Upper lobe of right lung (tissue), 1 donor: ENCODE measurements at regions not wholly inside any gene's neighbourhood (a gene's known extent, or its start where the extent isn't known, plus 50 kb on each side); places are given as distances from the start of the nearest gene placed in this dataset.

Experiments used
- ATAC-seq: fragments of 200-7000 bp; cut with Tn5 transposase; one replicate; pipeline ENCODE4 v1.9.1; 2020; ENCODE audit warnings: mild to moderate bottlenecking, moderate library complexity
- DNase-seq: peaks from one replicate; pipeline ENCODE4 v3.0.0-alpha.2; 2020
- H3K27ac ChIP-seq: fragments of 200-600 bp; one replicate; pipeline ENCODE4 v1.8.0; 2022
- H3K27me3 ChIP-seq: fragments of 200-600 bp; one replicate; pipeline ENCODE4 v1.8.0; 2022; ENCODE audit warnings: mild to moderate bottlenecking
- H3K36me3 ChIP-seq: fragments of 200-600 bp; one replicate; pipeline ENCODE4 v1.8.0; 2022
- H3K4me1 ChIP-seq: fragments of 200-600 bp; one replicate; pipeline ENCODE4 v1.8.0; 2022
- H3K4me3 ChIP-seq: fragments of 200-600 bp; one replicate; pipeline ENCODE4 v1.8.0; 2022; ENCODE audit warnings: mild to moderate bottlenecking
- H3K9me3 ChIP-seq: fragments of 200-600 bp; one replicate; pipeline ENCODE4 v1.8.0; 2022
- intact Hi-C: fragments of 100-400 bp; cut with DNase I; formaldehyde crosslinking; loops from one replicate; pipeline ENCODE4 v1.11.0; 2022
- TF ChIP-seq, protein P1 (sequence below): fragments of 200-600 bp; IDR thresholded peaks from one replicate; pipeline ENCODE4 v1.8.0; 2022; ENCODE audit warnings: antibody characterized with exemption
- donor health status: DM: no; HTN: yes; CAD: no; lungs with severe emphysema.

DNA sequence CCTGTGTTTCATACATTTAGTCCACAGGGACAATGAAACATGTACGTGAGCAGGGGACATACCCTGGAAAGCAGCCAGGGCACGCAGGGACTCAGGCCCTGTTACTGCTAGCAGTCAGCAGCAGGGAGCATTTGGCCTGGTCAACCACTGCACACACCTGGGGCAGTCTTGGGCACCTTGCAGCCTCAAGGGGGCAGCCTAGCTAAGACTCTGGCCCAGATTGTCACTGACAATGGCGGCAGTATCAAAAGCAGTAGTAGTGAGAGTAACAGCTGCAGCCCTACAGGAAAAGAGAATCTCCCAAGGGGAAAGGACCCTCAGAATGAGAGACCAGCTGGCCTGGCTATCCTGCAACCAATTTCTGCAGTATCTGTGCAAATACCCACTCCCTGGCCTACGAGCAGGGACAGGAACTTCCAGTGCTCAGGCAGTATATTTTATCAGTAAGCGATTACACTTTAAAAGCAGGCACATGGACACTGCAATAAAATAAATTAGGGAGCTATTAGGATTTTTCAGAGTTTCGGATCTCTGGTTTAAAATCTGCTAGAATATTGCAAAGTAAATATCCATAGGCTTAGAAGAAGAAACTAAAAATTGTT is 475.6 kb downstream of the LTN1 start:
- Histone ChIP-seq H3K27ac (no peak overlapping the region), H3K36me3 (no peaks in the 10 kb centered on the region), H3K4me1 (no peaks in the 10 kb centered on the region), H3K27me3 (no peaks in the 10 kb centered on the region), H3K4me3 (no peak overlapping the region), H3K9me3 (no peaks in the 10 kb centered on the region)
- TF ChIP-seq, protein P1, sequence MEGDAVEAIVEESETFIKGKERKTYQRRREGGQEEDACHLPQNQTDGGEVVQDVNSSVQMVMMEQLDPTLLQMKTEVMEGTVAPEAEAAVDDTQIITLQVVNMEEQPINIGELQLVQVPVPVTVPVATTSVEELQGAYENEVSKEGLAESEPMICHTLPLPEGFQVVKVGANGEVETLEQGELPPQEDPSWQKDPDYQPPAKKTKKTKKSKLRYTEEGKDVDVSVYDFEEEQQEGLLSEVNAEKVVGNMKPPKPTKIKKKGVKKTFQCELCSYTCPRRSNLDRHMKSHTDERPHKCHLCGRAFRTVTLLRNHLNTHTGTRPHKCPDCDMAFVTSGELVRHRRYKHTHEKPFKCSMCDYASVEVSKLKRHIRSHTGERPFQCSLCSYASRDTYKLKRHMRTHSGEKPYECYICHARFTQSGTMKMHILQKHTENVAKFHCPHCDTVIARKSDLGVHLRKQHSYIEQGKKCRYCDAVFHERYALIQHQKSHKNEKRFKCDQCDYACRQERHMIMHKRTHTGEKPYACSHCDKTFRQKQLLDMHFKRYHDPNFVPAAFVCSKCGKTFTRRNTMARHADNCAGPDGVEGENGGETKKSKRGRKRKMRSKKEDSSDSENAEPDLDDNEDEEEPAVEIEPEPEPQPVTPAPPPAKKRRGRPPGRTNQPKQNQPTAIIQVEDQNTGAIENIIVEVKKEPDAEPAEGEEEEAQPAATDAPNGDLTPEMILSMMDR, result peak; percentile 61
- intact Hi-C loops, result no loop called here
- peak; percentile 92 for ATAC-seq
- DNase-seq, result peak; percentile 75

DNA sequence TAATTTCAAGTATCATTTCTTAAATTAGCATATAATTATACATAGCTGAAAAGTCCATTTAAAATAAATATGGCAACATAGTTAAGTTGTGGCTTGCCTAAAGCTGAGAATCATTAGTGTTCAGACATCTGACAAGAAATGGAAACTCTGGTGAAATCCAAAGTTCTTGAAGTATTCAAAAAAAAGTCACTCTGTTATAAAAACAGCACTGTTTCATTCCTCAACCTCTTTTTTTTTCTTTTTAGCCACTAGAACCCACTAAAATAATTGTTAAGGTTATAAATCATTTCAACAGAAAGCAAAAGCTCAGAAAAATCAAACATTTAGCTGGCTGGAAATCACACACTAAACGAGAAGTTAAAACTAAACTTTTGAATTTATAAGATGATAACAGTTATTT is 476.7 kb downstream of the LTN1 start:
- H3K9me3 ChIP-seq, result no peaks in the 10 kb centered on the region
- TF ChIP-seq, protein P1, result no peak
- ATAC-seq, result no peak
- intact Hi-C loops, result no loop called here
- H3K27ac ChIP-seq, result no peak overlapping the region
- no peaks in the 10 kb centered on the region for H3K27me3 ChIP-seq
- no peak for DNase-seq
- H3K4me3 ChIP-seq, result no peak overlapping the region
- H3K4me1 ChIP-seq, result no peaks in the 10 kb centered on the region
- no peaks in the 10 kb centered on the region for H3K36me3 ChIP-seq

DNA sequence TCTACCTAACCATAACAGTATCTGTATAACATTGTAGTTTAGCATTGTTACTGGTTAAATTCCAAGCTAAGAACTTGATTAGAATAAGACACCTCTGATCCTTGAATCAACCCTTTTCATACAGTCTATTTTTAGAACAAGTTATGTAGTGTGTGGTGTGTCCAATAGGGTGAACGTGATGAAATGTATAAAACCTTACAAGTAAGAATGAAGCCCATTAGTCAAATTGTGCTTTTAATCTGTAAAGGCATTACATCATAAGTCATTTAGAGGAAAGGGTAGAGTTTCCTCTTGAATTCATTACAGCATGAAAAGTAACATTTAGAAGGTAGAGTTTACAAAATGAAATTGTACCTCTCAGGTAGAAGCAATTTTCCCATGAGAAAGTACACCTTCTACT is 479.2 kb downstream of the LTN1 start:
- ATAC-seq, result no peak
- no peak for DNase-seq
- intact Hi-C loops, result no loop called here
- TF ChIP-seq, protein P1, result no peak
- Histone ChIP-seq H3K4me1 (no peaks in the 10 kb centered on the region), H3K36me3 (no peaks in the 10 kb centered on the region), H3K9me3 (no peaks in the 10 kb centered on the region), H3K4me3 (no peak overlapping the region), H3K27ac (no peak overlapping the region), H3K27me3 (no peaks in the 10 kb centered on the region)

DNA sequence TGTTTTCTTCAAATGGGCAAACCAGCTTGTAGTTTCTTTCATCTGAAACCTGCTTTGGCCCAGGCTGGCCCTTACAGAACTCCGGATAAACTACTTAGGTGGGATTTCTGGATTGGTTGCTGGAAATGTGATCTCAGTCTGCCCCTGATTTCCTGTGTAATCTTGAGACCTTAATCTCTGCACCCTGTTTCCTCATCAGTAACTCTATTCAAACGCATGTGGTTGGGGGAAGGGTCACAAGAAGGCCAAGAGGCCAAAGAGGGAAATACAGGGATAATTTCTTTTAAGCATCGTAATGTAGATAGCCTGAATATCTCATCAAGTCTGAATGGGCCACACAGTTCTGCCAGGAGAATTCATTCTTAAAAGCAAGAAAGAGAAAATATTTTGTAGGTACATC is 483.6 kb downstream of the LTN1 start:
- Histone ChIP-seq H3K27ac (no peak overlapping the region), H3K36me3 (no peaks in the 10 kb centered on the region), H3K27me3 (no peaks in the 10 kb centered on the region), H3K4me3 (no peak overlapping the region), H3K4me1 (no peaks in the 10 kb centered on the region), H3K9me3 (no peaks in the 10 kb centered on the region)
- intact Hi-C loops, result no loop called here
- DNase-seq (no peak), ATAC-seq (no peak)
- TF ChIP-seq, protein P1, result no peak

DNA sequence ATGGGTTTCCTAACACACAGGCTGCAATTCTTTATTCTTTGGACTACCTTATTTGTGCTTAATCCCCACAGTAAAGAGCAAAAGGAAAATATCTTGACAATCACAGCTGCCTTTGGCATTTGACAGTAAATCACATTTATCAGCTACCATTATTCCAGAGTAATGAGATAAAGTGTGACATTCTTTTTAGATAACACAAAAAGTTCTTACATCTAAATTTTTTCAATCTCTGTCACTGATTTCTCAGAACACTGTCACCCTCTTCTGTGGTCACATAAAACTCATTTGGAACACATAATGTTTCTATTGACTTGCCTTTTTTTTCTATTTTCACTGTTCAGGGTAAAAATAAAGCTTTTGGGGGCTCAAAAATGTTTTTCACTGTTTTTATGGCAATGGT is 484.6 kb downstream of the LTN1 start:
- Histone ChIP-seq H3K36me3 (no peaks in the 10 kb centered on the region), H3K27ac (no peak overlapping the region), H3K9me3 (no peaks in the 10 kb centered on the region), H3K4me3 (no peak overlapping the region), H3K27me3 (no peaks in the 10 kb centered on the region), H3K4me1 (no peaks in the 10 kb centered on the region)
- DNase-seq, result no peak
- no peak for ATAC-seq
- TF ChIP-seq, protein P1, result no peak
- intact Hi-C loops, result no loop called here

DNA sequence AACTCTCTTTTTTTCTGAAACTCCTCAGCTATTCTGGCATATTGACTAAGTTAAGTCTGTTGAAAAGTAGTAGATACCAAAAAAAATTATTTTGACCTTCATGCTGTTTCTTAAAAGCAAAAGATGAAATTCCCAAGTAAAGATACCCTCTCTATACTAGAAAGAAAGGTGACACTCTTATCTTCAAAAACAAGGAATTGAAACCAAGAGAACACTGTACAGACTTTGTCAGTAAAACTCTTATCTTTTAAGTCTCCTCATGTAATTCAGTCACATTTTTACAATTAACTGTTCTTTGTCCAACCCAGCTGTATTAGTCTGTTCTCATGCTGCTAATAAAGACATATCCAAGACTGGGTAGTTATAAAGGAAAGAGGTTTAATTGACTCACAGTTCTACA is 496.2 kb downstream of the LTN1 start:
- H3K9me3 ChIP-seq, result no peaks in the 10 kb centered on the region
- intact Hi-C loops, result no loop called here
- H3K4me3 ChIP-seq, result no peak overlapping the region
- no peak for DNase-seq
- no peaks in the 10 kb centered on the region for H3K27me3 ChIP-seq
- H3K36me3 ChIP-seq, result no peaks in the 10 kb centered on the region
- TF ChIP-seq, protein P1, result no peak
- no peak overlapping the region for H3K27ac ChIP-seq
- H3K4me1 ChIP-seq, result no peaks in the 10 kb centered on the region
- no peak for ATAC-seq
